ENCODE measurements at regions not wholly inside any gene's neighbourhood (a gene's known extent, or its start where the extent isn't known, plus 50 kb on each side); places are given as distances from the start of the nearest gene placed in this dataset.

DNA sequence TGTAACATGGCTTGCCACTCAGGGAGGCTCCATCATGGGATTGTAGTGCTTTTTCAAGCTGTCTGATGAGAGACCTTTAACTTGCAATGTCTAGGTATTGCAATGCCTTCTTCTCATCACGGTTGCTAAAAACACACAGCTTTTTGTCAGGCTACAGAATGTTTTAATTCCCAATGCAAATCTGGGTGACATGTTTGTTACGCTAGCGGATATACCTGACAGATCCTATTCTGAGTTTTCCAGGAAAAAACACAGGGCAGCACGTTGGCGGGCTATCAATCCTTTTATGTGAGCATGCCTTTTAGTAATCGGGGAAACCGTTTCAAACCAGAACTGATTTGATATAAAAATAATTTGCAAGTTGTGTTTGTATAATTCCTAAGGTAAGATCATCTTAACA is 577.2 kb upstream of the MAP3K7 start:
- H3K4me3 ChIP-seq (ENCODE audit: insufficient read length, low read depth), result no peak overlapping the region
- H3K36me3 ChIP-seq (ENCODE audit: insufficient read depth, insufficient read length, low read length), result no peaks in the 10 kb centered on the region
- H3K4me1 ChIP-seq (ENCODE audit: insufficient read depth, insufficient read length), result no peaks in the 10 kb centered on the region
- no peaks in the 10 kb centered on the region for H3K9me3 ChIP-seq (ENCODE audit: insufficient read depth, low read length)
- no peak for TF ChIP-seq ZNF274 (IDR thresholded peaks at IDR 0.05; ENCODE audit: low read depth, low read length)
- no peak overlapping the region for H3K9ac ChIP-seq (ENCODE audit: insufficient read length, low read depth)
- DNase-seq (ENCODE audit: low read depth, low spot score), result no peak
- no peaks in the 10 kb centered on the region for H3K27me3 ChIP-seq (ENCODE audit: insufficient read depth, insufficient read length)

DNA sequence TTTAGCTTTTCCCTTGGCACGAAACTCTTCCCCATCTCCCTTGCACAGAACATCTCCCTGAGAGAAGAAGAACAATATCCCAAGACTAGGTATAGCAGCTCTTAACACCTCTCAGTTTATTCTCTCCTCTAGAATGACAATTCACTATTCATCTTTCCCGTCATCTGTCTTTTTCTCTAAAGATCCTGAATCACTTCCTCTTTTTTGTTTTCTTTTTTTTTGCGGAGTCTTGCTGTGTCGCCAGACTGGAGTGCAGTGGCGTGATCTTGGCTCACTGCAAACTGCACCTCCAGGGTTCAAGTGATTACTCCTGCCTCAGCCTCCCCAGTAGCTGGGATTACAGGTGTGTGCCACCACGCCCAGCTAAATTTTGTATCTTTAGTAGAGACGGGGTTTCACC is 574.4 kb upstream of the MAP3K7 start:
- TF ChIP-seq ZNF274 (IDR thresholded peaks at IDR 0.05; ENCODE audit: low read depth, low read length) (no peak), SUZ12 (IDR thresholded peaks at IDR 0.05; ENCODE audit: extremely low read depth, insufficient read depth, insufficient read length) (no peak), YY1 (IDR thresholded peaks at IDR 0.05; ENCODE audit: insufficient read depth, insufficient read length) (no peak)
- Histone ChIP-seq H3K9ac (ENCODE audit: insufficient read length, low read depth) (no peak overlapping the region), H3K4me1 (ENCODE audit: insufficient read depth, insufficient read length) (no peaks in the 10 kb centered on the region), H3K36me3 (ENCODE audit: insufficient read depth, insufficient read length, low read length) (no peaks in the 10 kb centered on the region), H3K4me3 (ENCODE audit: insufficient read length, low read depth) (no peak overlapping the region), H3K27me3 (ENCODE audit: insufficient read depth, insufficient read length) (no peaks in the 10 kb centered on the region), H3K9me3 (ENCODE audit: insufficient read depth, low read length) (no peaks in the 10 kb centered on the region)
- DNase-seq (ENCODE audit: low read depth, low spot score), result no peak

DNA sequence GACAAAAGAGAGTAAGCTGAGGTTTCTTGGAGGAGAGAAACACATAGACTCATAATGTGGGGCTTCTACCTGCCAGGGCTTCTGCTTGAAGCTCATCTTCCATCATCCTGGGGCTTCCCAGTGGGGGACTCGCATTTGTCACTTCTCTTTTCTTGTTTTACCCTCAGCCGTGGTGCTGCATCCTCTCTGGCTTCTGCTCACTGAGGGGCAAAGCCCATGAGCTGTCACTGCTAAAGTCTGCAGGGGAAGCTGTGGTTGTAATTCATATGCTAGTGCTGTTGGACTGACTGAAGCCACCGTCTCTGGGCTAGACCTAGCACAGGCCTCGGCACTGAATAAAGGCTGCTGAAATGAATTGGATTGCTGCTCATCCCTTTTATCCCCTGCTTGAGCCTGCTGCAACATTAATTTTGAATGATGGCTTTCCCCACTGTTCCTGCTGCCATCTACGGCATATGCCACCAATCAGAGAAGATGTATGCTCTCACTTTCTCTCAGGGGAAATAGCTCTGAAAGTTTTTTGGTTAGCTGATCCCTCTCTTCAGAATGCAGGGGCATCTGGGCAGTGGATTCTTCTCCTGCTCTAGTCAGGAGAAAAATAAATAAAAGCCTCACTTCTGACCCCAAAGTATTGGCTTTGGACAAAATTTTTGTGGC is 568.4 kb upstream of the MAP3K7 start:
- Histone ChIP-seq H3K9ac (ENCODE audit: insufficient read length, low read depth) (no peak overlapping the region), H3K9me3 (ENCODE audit: insufficient read depth, low read length) (no peaks in the 10 kb centered on the region), H3K27me3 (ENCODE audit: insufficient read depth, insufficient read length) (no peaks in the 10 kb centered on the region), H3K4me1 (ENCODE audit: insufficient read depth, insufficient read length) (no peaks in the 10 kb centered on the region), H3K36me3 (ENCODE audit: insufficient read depth, insufficient read length, low read length) (no peaks in the 10 kb centered on the region), H3K4me3 (ENCODE audit: insufficient read length, low read depth) (no peak overlapping the region)
- DNase-seq (ENCODE audit: low read depth, low spot score), result no peak
- TF ChIP-seq ZNF274 (IDR thresholded peaks at IDR 0.05; ENCODE audit: low read depth, low read length), result no peak
- no peak for TF ChIP-seq SUZ12 (IDR thresholded peaks at IDR 0.05; ENCODE audit: extremely low read depth, insufficient read depth, insufficient read length)
- TF ChIP-seq YY1 (IDR thresholded peaks at IDR 0.05; ENCODE audit: insufficient read depth, insufficient read length), result no peak

DNA sequence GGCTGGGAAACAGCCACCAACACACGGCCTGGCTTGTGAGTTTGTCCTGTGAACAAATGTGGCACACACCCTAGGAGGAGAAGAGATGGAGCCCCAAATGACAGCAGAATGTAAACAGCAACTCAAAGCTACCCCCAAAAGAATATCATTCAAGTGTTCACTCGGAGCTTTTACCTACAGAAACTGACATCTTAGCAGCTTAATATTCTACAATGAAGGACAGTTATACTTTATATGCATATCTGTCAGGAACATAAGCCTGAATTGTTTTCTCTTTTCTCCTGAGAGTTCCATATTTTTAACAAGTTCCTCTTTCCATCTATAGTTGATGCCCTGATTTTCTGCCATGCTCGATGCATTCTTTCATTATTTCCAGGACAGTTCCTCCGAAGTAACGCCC is 566.0 kb upstream of the MAP3K7 start:
- no peak for TF ChIP-seq SUZ12 (IDR thresholded peaks at IDR 0.05; ENCODE audit: extremely low read depth, insufficient read depth, insufficient read length)
- TF ChIP-seq YY1 (IDR thresholded peaks at IDR 0.05; ENCODE audit: insufficient read depth, insufficient read length), result no peak
- no peak for TF ChIP-seq ZNF274 (IDR thresholded peaks at IDR 0.05; ENCODE audit: low read depth, low read length)
- Histone ChIP-seq H3K4me3 (ENCODE audit: insufficient read length, low read depth) (no peak overlapping the region), H3K36me3 (ENCODE audit: insufficient read depth, insufficient read length, low read length) (no peaks in the 10 kb centered on the region), H3K9me3 (ENCODE audit: insufficient read depth, low read length) (no peaks in the 10 kb centered on the region), H3K4me1 (ENCODE audit: insufficient read depth, insufficient read length) (no peaks in the 10 kb centered on the region), H3K27me3 (ENCODE audit: insufficient read depth, insufficient read length) (no peaks in the 10 kb centered on the region), H3K9ac (ENCODE audit: insufficient read length, low read depth) (no peak overlapping the region)
- no peak for DNase-seq (ENCODE audit: low read depth, low spot score)

DNA sequence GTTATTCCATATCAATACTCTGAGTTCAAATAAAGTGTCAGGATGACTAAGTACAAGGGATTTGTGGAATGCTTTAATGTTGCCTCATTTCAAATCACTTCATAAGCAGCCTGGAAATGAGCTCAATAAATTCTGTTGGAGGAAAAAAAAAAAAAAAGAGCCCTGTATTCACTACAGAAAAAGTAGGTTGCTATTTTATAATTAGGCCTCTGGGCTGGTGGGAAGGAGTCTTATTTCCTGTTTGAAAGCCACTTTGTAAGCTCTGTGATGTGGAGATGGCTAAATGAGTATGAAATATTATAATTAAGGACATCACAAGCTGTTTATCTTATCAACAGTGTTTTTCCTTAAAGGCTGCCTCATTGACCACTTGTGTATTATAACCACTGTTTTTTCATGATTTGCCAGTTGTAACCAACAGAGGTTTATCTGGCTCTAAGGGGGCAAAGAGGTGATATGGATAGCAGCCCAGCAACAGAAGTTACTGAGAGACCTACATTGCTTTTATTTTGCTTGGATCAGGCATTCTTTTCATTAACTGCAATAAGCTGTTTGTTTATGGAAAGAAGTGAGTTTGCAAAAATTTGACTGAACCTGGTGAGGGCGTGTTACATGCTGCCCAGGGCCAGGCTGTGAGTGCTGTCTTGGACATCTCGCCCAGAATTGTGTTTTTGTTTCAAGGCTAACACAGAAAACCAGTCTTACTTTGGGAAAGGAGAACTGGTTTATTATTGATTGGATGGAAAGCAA is 563.3 kb upstream of the MAP3K7 start:
- Histone ChIP-seq H3K36me3 (ENCODE audit: insufficient read depth, insufficient read length, low read length) (no peaks in the 10 kb centered on the region), H3K9me3 (ENCODE audit: insufficient read depth, low read length) (no peaks in the 10 kb centered on the region), H3K4me1 (ENCODE audit: insufficient read depth, insufficient read length) (no peaks in the 10 kb centered on the region), H3K9ac (ENCODE audit: insufficient read length, low read depth) (no peak overlapping the region), H3K27me3 (ENCODE audit: insufficient read depth, insufficient read length) (no peaks in the 10 kb centered on the region), H3K4me3 (ENCODE audit: insufficient read length, low read depth) (no peak overlapping the region)
- no peak for DNase-seq (ENCODE audit: low read depth, low spot score)
- TF ChIP-seq SUZ12 (IDR thresholded peaks at IDR 0.05; ENCODE audit: extremely low read depth, insufficient read depth, insufficient read length) (no peak), YY1 (IDR thresholded peaks at IDR 0.05; ENCODE audit: insufficient read depth, insufficient read length) (no peak), ZNF274 (IDR thresholded peaks at IDR 0.05; ENCODE audit: low read depth, low read length) (no peak)

DNA sequence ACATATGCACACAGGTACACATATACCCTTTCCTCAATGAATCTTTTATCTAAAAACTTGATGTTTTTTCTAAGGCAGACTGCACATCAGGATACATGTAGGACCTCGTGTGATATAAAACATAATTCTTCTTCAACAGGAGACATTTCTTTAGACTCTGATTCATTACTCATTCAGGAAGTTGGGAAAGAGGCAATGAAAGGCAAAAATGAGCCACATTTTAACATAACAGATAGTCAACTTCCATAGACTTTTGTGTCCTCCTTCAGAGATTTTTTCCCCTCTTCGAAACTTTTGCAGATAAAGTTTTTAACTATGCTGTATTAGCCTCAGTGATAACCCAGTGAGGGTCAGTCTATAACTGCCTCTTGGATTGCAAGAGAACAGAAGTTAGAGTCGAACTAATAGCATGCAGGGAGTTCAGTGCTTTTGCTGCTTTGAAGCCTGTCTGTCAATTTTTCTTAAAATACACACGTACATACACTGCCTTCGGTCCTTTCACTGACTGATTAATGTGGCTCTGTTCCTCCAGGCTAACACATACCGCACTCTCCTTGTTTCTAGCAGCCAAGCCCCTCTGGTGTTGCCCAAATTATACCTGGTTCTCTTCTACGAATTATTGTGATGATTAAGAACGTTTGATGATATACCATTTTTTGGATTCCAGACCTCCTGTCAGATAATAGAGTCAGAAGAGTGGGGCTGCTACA is 562.5 kb upstream of the MAP3K7 start:
- no peak for TF ChIP-seq ZNF274 (IDR thresholded peaks at IDR 0.05; ENCODE audit: low read depth, low read length)
- no peak for TF ChIP-seq YY1 (IDR thresholded peaks at IDR 0.05; ENCODE audit: insufficient read depth, insufficient read length)
- no peak for TF ChIP-seq SUZ12 (IDR thresholded peaks at IDR 0.05; ENCODE audit: extremely low read depth, insufficient read depth, insufficient read length)
- Histone ChIP-seq H3K9ac (ENCODE audit: insufficient read length, low read depth) (no peak overlapping the region), H3K4me1 (ENCODE audit: insufficient read depth, insufficient read length) (no peaks in the 10 kb centered on the region), H3K36me3 (ENCODE audit: insufficient read depth, insufficient read length, low read length) (no peaks in the 10 kb centered on the region), H3K4me3 (ENCODE audit: insufficient read length, low read depth) (no peak overlapping the region), H3K9me3 (ENCODE audit: insufficient read depth, low read length) (no peaks in the 10 kb centered on the region), H3K27me3 (ENCODE audit: insufficient read depth, insufficient read length) (no peaks in the 10 kb centered on the region)
- no peak for DNase-seq (ENCODE audit: low read depth, low spot score)

DNA sequence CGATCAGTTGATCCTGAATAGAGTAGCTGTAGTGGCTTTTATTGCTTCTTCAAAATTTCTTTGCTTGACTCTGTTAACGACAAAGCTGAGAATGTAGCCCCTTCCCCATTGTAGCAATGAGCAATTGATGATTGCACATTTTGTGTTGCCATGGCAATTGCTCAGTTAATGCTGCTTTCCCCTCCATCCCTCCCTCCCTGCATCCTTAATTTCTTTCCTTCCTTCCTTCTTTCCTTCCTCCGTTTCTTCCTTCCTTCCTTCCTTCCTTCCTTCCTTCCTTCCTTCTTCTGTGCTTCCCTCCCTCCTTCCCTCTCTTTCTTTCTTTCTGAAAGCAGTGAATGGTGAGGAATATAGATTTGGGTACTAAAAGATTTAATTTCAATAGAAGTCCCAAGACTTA is 557.3 kb upstream of the MAP3K7 start:
- Histone ChIP-seq H3K4me3 (ENCODE audit: insufficient read length, low read depth) (no peak overlapping the region), H3K36me3 (ENCODE audit: insufficient read depth, insufficient read length, low read length) (no peaks in the 10 kb centered on the region), H3K4me1 (ENCODE audit: insufficient read depth, insufficient read length) (no peaks in the 10 kb centered on the region), H3K27me3 (ENCODE audit: insufficient read depth, insufficient read length) (no peaks in the 10 kb centered on the region), H3K9me3 (ENCODE audit: insufficient read depth, low read length) (no peaks in the 10 kb centered on the region), H3K9ac (ENCODE audit: insufficient read length, low read depth) (no peak overlapping the region)
- TF ChIP-seq SUZ12 (IDR thresholded peaks at IDR 0.05; ENCODE audit: extremely low read depth, insufficient read depth, insufficient read length) (no peak), YY1 (IDR thresholded peaks at IDR 0.05; ENCODE audit: insufficient read depth, insufficient read length) (no peak), ZNF274 (IDR thresholded peaks at IDR 0.05; ENCODE audit: low read depth, low read length) (no peak)
- no peak for DNase-seq (ENCODE audit: low read depth, low spot score)
